ENCODE measurements at regions not wholly inside any gene's neighbourhood (a gene's known extent, or its start where the extent isn't known, plus 50 kb on each side); places are given as distances from the start of the nearest gene placed in this dataset.
A peak's percentile ranks its signal among the peaks of the same experiment; 100 is the strongest.

DNA sequence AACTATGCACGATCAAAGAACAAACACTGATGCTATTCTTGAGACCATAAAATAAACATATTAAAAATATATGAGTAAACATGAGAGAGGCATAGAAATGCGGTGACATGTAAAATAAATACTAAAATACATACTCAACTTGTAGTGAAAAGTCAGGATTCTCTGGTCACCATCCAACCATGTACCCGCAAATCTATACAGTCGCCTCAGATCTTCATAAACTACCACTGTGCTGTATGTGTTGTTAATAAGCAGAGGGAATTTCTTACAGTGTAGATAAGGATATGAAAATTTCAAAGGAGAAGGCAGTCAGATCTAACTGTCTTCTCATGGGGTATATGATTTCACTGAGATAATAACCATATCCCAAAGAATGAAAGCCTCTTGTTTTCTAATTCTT, 67.8 kb upstream of the FAM47B start:
- DNase-seq (ENCODE audit: low read depth) = no peak

DNA sequence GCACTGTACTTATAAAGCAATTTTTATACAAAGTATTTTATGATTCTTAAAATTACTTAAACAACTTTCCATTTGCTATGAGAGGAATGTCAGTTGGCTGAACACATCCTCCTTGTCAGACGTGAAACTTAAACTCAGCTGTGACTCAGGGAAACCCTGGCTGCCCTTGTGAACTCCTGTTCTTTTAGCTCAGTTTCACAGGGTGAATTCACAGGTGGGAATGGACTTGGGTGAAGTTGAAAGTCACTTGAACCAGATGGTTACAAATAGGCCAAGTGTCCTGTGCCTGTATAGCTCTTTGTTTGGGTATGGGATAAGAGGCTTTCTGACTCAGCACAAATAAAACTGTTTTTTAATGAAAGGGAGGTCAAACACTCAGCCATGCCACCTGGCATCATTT, 67.4 kb upstream of the FAM47B start:
- peak; percentile 28 for DNase-seq (ENCODE audit: low read depth)

DNA sequence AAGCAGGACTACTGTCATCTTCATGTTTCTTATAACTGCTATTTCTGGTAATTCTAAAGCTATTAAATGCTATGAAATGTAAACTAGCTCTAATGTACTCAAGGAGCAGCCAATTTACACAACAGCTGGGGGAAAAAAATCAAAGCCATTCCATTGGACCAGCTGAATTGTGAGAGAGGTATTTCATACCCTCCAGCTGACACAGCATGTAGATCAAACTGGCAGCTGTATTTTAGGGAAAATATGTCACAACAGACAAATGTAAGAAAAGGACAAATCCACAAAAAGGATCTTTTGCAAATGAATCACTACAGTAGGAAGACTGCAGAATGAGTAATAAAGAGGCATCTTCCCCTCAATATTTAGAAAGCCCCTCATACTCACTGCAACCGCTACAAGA, 65.2 kb upstream of the FAM47B start:
- DNase-seq (ENCODE audit: low read depth) = no peak

GRCh38 chrX:34879346-34879745, 63.2 kb upstream of the FAM47B start:
- DNase-seq (ENCODE audit: low read depth) = no peak

DNA sequence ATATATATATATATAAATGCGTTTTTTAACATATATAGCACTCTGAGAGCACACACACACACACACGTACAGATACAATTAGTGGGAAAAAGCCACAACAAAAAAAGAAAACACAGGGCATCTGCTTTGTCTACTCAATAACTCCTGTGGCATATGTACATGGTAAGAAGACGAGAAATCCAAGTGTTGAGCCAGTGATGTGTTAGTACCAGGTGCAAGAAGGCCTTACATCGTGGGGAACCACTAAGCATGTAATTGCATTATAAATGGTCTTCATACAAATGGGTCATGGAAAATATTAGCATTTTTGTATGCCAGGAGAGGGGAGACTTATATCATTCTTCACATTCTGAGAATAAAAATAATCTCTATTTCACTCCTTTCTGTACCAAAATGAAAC, 62.7 kb upstream of the FAM47B start:
- no peak for DNase-seq (ENCODE audit: low read depth)

GRCh38 chrX:34880656-34881055, 61.9 kb upstream of the FAM47B start:
- no peak for DNase-seq (ENCODE audit: low read depth)

DNA sequence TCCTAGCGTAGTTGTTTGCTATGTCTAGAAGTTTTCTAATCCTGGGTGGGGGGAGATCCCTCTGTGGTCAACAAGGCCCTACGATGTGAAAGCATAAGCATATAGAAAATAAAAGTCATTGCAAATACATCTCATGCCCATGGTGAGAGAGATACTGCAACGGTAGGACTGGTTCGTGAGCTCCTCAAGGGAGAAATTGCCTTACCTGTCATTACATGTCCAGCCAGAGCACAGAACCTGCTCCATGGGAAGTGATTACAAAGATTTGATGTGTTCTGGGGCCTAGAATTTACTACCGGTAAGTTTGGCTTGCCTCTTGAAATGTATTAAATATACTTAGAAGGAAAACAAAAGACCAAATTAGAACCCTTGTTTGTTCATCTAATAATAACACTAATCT, 60.9 kb upstream of the FAM47B start:
- DNase-seq (ENCODE audit: low read depth) = no peak

DNA sequence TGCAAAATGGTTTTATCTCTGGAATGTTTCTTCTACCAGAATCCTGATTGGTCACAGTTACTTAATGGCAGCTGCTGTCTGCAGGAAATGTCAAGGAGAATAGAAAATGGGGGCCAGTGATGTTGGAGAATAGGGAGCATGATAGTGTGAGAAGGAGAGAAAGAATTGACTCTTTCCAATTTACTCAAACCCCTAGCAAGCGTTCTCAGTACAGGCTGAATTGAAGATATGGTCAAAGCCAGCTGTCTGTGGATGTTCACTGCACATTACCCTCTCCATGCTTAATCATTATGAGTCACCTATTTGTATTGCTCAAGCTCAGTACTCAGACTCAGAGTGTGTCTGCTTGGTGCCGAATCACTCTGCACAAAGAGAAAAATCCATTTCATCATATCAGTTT, 57.8 kb upstream of the FAM47B start:
- peak; percentile 64 for DNase-seq (ENCODE audit: low read depth)

GRCh38 chrX:34886011-34886410, 56.6 kb upstream of the FAM47B start:
- DNase-seq (ENCODE audit: low read depth) = no peak

- no peak for DNase-seq (ENCODE audit: low read depth)
These were observed 51.2 kb upstream of the FAM47B start for GRCh38 chrX:34891391-34891790.
